ENCODE measurements at regions not wholly inside any gene's neighbourhood (a gene's known extent, or its start where the extent isn't known, plus 50 kb on each side); places are given as distances from the start of the nearest gene placed in this dataset.

DNA sequence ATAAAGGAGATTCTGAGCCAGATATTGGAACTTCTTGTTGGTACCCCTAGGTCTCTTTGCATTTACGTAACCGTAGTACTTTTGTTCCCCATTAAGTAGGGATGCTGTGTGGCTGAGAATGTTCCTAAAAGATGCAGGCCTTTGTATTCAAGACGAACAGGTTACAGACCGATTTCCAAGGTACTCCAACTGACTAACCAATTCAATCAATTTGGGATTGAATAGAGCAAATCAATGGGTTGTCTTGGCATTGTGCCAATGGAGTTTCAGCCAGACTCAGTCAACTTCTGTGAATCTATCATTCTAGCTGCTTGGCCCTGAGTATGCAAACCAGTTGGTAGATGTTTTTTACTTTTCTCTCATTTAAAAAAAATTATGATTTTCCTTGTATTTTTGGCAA is 347.3 kb upstream of the NPVF start:
- no peak for TF ChIP-seq POLR2AphosphoS5 (IDR thresholded peaks at IDR 0.05; ENCODE audit: borderline replicate concordance, low read depth, low read length)
- TF ChIP-seq EZH2 (IDR thresholded peaks at IDR 0.05), result no peak

All from SK-N-MC (cell line).